HG02884 (cell line): ENCODE measurements at regions not wholly inside any gene's neighbourhood (a gene's known extent, or its start where the extent isn't known, plus 50 kb on each side); places are given as distances from the start of the nearest gene placed in this dataset.

ENCODE experiments used
- ATAC-seq: cut with Tn5 transposase; IDR thresholded peaks from one replicate; pipeline ENCODE4 v1.9.1; 2021; ENCODE audit warnings: mild to moderate bottlenecking, moderate library complexity; ENCODE audit not compliant: unreplicated experiment

DNA sequence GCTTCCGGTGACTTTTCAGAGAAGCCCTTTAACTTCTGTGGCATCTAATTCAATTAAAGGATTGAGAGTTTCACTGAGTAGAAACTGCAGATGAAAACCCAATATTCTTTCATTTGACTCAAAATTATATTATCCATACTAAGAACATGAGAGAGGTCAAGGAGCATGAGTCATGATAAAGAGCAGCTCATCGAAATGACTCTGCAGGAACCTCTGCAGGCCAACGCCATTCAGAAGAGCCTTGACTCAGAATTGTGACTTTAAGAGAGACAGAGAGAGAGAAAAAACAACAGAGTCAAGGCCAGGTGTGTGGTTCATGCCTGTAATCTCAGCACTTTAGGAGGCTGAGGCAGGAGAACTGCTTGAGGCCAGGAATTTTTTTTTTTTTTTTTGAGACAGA is 417.2 kb upstream of the XYLT1 start:
- ATAC-seq = no peak

DNA sequence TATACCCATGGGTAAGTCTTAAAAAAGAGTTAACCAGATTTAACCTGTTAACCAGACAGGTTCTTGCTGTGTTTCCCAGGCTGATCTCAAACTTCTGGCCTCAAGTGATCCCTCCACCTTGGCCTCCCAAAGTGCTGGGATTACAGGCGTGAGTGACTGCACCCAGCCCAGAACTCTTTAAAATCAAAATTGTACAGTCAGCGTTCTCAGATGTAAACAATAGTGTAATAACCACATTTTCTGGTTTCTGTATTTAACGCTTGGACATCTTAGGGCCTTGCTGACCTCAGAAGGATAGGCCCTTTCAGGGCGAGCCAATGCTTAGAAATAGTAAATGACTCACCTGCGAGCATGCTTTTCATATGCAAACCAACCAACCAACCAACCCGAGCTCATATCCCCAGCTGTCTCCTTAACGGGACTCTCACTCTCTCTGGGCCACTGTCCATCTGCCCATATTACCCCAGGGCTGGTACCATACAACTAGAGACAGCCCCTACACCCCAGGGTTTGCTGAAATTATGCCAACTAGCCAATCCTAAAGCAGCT is 415.0 kb upstream of the XYLT1 start:
- no peak for ATAC-seq

GRCh38 chr16:17877821-17878360 is 407.1 kb upstream of the XYLT1 start:
- ATAC-seq = no peak

- ATAC-seq = no peak
These were observed 396.2 kb upstream of the XYLT1 start for GRCh38 chr16:17866996-17867395.

DNA sequence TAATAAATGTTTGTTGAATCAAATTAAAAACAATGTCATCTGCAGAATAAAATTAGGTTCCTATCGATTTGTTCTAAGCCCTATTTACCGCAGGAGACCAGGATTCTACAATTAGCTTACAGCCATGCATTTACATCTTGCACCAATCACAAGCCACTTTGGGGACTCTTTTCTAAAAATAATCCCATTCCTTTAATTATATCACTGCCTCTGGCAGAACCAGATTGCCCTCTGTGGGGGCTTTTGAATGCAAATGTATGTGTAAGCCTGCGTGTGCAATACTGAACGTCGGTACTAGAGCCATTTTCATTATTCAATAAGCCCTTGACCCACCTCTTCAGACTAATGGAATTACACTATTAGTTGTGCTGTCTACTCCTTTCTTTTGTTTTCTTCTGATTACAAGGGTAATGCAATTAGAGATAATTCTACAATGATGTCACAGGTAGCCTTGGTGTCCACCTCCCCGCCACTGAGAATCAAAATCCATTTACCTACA is 391.3 kb upstream of the XYLT1 start:
- no peak for ATAC-seq

DNA sequence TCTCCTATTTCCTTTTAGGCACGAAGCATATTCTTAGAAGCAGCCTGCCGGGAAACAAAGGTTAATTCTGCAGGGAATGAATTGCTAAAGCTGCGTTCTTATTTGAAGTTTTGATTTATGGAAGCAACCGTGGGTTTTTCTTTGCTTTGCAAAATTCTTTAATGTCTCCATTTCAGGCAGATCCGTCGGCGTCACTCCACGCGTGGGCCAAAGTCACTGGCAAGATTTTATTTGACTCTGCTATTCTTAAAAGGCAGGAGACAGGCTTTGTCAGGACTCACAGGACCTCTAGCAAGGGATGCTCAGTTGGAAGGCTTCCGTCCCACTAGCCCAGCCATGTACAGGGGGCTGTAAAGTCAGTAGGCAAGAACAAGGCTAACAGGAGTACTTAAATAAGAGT is 387.3 kb upstream of the XYLT1 start:
- ATAC-seq = no peak

GRCh38 chr16:17853958-17854357 is 383.2 kb upstream of the XYLT1 start:
- no peak for ATAC-seq

DNA sequence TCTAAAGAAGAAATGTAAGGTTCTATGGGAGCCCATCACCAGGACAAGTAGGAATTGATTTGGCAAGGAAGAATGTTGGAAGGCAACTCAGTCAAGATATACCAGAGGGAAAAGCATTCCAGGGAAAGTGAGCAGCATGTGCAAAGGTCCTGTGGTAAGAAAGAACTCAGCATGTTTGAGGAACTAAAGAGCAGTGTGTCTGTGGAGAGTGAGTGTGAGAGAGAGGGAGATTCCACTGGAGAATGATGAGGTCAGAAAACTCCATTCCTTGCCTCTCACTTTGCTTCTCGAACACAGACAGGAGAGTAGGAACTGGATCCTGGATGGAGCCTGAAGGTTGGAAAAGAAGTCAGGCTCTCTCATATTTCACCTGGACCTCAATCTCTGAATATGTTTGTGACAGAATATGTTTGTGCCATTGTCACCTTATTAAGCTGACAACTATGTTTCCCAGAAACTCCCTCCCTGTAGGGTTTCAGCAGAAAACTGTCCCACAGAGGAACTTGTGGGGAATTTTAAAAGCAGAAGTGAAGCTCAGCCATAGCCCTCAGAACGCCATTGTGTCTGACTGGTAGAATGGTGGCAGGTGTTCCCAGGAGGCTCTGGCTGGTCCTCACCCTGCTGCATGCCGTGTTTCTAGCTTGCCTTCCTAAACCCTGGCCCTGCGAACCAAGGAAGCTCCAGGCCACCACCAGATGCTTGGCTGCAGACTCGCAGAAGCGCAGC is 382.4 kb upstream of the XYLT1 start:
- no peak for ATAC-seq

DNA sequence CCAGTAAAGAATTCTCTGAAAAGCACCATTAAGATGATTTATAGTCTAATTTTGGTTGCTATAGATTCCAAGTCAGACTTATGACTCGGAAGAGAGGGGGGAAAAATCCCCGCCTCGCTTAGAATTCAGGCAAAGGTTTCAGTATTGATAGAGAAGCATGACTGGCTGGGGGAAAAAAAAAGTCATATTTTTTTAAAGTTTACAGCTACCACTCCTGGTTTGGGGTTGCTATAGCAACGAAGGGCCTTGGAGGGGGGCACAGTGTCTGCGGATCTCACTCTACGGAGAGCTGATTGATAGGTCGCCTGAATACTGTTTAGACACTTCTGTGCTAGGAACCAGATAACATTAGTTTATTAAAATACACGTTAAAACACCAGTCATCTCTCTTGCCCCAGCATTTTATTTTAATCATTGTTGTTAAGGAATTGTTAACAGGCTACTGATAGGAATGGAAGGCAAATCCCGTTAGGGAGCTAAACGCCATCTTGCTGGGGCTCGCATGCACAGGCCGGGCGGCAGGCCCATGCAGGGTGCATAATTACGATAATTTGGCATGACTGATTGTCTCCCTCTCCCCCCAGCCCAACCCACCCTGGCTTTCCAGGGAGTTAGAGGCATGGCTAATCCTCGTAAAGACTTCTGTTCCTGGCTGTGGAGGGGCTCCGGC is 380.0 kb upstream of the XYLT1 start:
- ATAC-seq = no peak

- no peak for ATAC-seq
These were observed 376.6 kb upstream of the XYLT1 start for GRCh38 chr16:17847234-17847795.

- no peak for ATAC-seq
These were observed 375.3 kb upstream of the XYLT1 start for GRCh38 chr16:17846030-17846429.

DNA sequence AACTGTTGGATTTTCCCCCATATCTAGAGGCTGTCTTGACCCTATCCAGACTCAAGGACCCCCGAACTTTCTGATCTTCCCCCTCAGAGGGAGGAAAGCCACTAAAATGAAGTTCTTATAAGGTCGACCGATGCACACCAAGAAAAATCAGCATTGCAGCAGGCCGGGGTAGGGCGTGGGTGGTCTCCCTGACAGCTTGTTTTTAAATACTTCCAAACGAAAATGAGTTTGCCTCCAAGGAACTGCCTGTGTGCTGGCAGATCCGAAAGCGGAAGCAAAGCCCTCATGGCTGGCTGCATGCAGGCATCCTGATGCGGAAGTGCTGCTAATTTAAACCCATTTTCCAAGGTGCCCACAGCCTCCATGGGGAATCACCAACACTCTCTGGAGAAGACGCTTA is 374.3 kb upstream of the XYLT1 start:
- ATAC-seq = no peak

DNA sequence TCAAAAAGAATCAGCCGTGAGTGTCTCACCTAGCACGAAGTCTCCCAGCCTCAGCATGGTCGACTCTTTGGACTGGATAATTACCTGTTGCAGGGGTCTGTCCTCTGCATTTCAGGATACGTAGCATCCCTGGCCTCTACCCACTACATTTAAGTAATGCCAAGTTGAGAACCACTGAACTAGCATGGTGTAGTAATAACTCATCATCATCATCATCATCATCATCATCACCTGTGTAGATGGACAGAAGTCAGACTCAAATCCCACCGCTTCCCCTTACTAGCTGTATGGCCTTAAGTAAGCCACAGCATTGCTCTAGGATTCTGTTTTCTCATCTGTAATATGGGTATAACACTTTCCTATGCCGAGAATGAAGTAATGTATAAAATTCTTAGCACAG is 373.1 kb upstream of the XYLT1 start:
- ATAC-seq = no peak

GRCh38 chr16:17839907-17840306 is 369.1 kb upstream of the XYLT1 start:
- ATAC-seq = no peak

GRCh38 chr16:17839272-17839671 is 368.5 kb upstream of the XYLT1 start:
- ATAC-seq = no peak

GRCh38 chr16:17836868-17837602 is 366.3 kb upstream of the XYLT1 start:
- ATAC-seq = no peak

DNA sequence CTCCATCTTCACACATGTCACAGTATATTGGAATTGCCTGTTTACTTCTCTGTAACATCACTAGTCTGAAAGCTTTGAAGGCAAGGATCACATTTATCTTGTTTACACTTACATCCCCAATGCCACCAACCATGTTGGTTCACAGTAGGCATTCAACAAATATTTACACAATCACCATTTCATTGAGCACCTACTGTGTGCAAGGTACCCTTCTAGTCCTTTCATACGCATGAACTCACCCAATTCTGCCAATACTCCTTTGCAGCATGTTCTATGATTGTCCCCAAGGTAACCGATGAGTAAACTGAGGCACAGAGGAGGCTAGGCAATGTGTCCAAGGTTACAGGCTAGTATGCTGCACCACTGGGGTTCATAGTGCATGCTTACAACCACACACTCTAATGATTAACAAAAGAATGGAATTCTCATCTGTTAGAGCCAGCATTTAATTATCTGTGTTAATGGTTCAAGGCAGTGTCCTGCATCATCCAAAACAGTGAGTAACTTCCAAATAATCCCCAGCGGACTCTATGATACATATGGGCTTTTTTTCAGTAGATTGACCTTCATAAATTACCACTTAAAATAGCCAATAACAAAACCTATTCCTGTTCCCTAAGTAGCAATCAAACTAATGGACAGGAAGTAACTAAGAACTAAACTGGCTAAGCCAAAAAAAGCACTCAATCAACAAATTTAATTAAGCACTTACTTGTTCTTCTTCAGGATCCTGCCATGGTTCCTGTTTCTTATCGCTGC is 364.5 kb upstream of the XYLT1 start:
- ATAC-seq = no peak

GRCh38 chr16:17832738-17833137 is 362.0 kb upstream of the XYLT1 start:
- ATAC-seq = no peak

DNA sequence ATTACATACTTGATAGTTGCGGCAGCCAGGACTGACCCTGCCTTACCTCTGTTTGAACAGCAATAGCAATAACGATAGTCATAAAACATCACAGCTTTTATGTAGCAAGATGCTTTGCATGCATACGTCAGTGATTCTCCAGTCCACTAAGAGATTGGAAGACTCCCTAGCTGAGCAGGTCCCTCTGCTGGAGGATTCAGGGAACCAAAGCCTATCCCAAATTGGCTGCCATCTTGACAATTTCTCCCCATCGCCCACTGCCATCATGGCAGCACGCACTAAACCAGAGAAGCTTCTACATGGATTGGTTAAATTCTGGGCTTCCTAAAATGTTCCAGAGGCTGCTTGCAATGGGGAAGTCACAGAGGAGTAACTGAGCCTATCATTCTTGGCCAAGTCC is 360.6 kb upstream of the XYLT1 start:
- no peak for ATAC-seq

DNA sequence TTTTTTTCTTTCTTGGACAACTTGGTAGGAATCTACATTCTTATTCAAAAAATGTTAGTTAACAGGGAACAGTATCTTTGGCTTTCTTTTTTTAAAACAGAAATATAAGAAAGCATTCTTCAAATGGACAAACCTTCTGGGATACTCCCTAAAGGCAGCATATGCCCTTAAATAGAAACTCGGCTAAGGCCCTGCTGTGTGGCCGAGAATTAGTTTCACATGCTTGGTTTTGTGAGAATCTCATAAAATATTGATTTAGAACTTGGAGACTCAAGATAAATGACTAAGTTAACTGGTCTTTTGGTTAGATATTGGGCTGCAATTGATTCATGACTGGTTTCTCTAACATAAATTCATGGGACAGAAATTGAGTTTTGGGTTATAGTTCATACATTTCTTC is 359.9 kb upstream of the XYLT1 start:
- no peak for ATAC-seq
